Right renal pelvis (tissue), 4 donors: ENCODE measurements at regions not wholly inside any gene's neighbourhood (a gene's known extent, or its start where the extent isn't known, plus 50 kb on each side); places are given as distances from the start of the nearest gene placed in this dataset.

Experiments used
- DNase-seq, 4 donors: peaks; one replicate each; pipeline ENCODE4 v3.0.0-alpha.2; 2013; ENCODE audit warnings: low read depth in 4 of 4, low spot score in 3 of 4, missing footprints in 1 of 4

- DNase-seq = no peak
Measured at GRCh38 chr5:172503925-172504700, 49.8 kb upstream of the SH3PXD2B start.
